A673 (cell line): ENCODE measurements at regions not wholly inside any gene's neighbourhood (a gene's known extent, or its start where the extent isn't known, plus 50 kb on each side); places are given as distances from the start of the nearest gene placed in this dataset.

Source experiments
- BruUV-seq: library from RNA; stranded (reverse); fragments of 400-500 nt; replicated peaks from 2 replicates; lab custom pipeline; 2021; lab: Mats Ljungman, UMichigan
- CTCF ChIA-PET: fragments of 300-600 bp; sonication (Branson Sonifier 250); formaldehyde crosslinking; loops from one replicate; lab custom pipeline; 2022; ENCODE audit warnings: antibody characterized with exemption; lab: Charles Lee
- POLR2A ChIA-PET: fragments of 300-600 bp; sonication (Branson Sonifier 250); formaldehyde crosslinking; loops from one replicate; lab custom pipeline; 2022; ENCODE audit warnings: antibody characterized with exemption; ENCODE audit not compliant: low non-redundant PET; lab: Charles Lee
- DNase-seq: peaks from one replicate; pipeline ENCODE4 v3.0.0-alpha.2; 2015; ENCODE audit warnings: low spot score
- H3K27ac ChIP-seq: fragments of 200-600 bp; sonication (generic); 2 replicates; pipeline ENCODE4 v1.5.1; 2016; ENCODE audit warnings: mixed run types, low read depth, mild to moderate bottlenecking, mixed read lengths, antibody characterized with exemption, low read length; ENCODE audit not compliant: poor library complexity, severe bottlenecking
- H3K27me3 ChIP-seq: fragments of 200-600 bp; sonication (generic); replicated peaks from 2 replicates; pipeline ENCODE4 v1.6.1; 2017; ENCODE audit warnings: mixed run types, low read depth, mild to moderate bottlenecking, mixed read lengths, antibody characterized with exemption, low read length; ENCODE audit not compliant: insufficient read depth, poor library complexity
- H3K36me3 ChIP-seq: fragments of 200-600 bp; sonication (generic); 2 replicates; pipeline ENCODE4 v1.6.1; 2016; ENCODE audit warnings: mixed run types, mild to moderate bottlenecking, mixed read lengths, antibody characterized with exemption, low read length; ENCODE audit not compliant: insufficient read depth, poor library complexity, severe bottlenecking
- H3K4me1 ChIP-seq: fragments of 200-600 bp; sonication (generic); 2 replicates; pipeline ENCODE4 v1.6.1; 2017; ENCODE audit warnings: mixed run types, mild to moderate bottlenecking, mixed read lengths, antibody characterized with exemption, low read length; ENCODE audit not compliant: insufficient read depth, poor library complexity, severe bottlenecking
- H3K4me3 ChIP-seq: fragments of 200-600 bp; sonication (generic); 2 replicates; pipeline ENCODE4 v1.5.1; 2016; ENCODE audit warnings: low read depth, mixed run types, mild to moderate bottlenecking, mixed read lengths, low read length; ENCODE audit not compliant: poor library complexity, severe bottlenecking
- H3K9me3 ChIP-seq: fragments of 200-600 bp; sonication (generic); 2 replicates; pipeline ENCODE4 v1.6.1; 2016; ENCODE audit warnings: mixed run types, low read depth, mild to moderate bottlenecking, mixed read lengths, antibody characterized with exemption, low read length; ENCODE audit not compliant: poor library complexity, severe bottlenecking
- EZH2 ChIP-seq: fragments of 200-600 bp; sonication (generic); IDR thresholded peaks from 2 replicates; pipeline ENCODE4 v1.6.1; 2017; ENCODE audit warnings: borderline replicate concordance, low read depth, mild to moderate bottlenecking, mixed read lengths, antibody characterized with exemption, low read length; ENCODE audit not compliant: poor library complexity, severe bottlenecking
- intact Hi-C: fragments of 100-400 bp; cut with micrococcal nuclease; formaldehyde crosslinking; loops from one replicate; pipeline ENCODE4 v1.10.0; 2022; ENCODE audit not compliant: unreplicated experiment
- TF ChIP-seq, protein P1 (sequence below): fragments of 300-800, 200-600 bp; sonication (generic); conservative IDR thresholded peaks from 2 replicates; pipeline ENCODE4 v1.5.1; 2017; ENCODE audit warnings: low read depth, mild to moderate bottlenecking, antibody characterized with exemption, low read length, moderate library complexity, mixed read lengths

DNA sequence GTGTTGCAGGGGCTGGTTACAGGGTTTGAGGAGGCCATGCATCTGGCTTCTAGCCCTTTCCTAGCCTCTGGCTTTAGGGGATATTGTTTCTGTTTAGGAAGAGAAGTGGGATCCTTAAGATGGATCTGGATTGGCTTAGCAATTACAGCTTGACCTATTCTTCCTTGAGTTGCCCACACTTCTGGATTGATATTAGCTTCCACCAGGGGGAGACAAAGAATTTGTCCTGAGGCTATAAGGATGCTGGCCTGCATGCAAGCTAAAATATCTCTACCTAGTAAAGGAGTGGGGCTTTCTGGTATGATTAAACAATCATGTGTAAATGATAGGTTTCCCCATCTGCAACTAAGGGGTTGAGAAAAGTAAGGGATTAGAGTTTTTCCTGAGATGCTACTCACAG lies 117.2 kb downstream of the TEX13C start:
- H3K4me3 ChIP-seq, result no peak overlapping the region
- DNase-seq, result peak; percentile 50
- no peaks in the 10 kb centered on the region for H3K36me3 ChIP-seq
- H3K4me1 ChIP-seq, result no peaks in the 10 kb centered on the region
- no peaks in the 10 kb centered on the region for H3K27me3 ChIP-seq
- no TSS peak for BruUV-seq
- ChIA-PET POLR2A (no interaction called here), CTCF (no interaction called here)
- H3K27ac ChIP-seq, result no peak overlapping the region
- no peaks in the 10 kb centered on the region for H3K9me3 ChIP-seq
- TF ChIP-seq, protein P1, sequence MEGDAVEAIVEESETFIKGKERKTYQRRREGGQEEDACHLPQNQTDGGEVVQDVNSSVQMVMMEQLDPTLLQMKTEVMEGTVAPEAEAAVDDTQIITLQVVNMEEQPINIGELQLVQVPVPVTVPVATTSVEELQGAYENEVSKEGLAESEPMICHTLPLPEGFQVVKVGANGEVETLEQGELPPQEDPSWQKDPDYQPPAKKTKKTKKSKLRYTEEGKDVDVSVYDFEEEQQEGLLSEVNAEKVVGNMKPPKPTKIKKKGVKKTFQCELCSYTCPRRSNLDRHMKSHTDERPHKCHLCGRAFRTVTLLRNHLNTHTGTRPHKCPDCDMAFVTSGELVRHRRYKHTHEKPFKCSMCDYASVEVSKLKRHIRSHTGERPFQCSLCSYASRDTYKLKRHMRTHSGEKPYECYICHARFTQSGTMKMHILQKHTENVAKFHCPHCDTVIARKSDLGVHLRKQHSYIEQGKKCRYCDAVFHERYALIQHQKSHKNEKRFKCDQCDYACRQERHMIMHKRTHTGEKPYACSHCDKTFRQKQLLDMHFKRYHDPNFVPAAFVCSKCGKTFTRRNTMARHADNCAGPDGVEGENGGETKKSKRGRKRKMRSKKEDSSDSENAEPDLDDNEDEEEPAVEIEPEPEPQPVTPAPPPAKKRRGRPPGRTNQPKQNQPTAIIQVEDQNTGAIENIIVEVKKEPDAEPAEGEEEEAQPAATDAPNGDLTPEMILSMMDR, result peak; percentile 65
- no peak for TF ChIP-seq EZH2
- intact Hi-C loops, result no loop called here

DNA sequence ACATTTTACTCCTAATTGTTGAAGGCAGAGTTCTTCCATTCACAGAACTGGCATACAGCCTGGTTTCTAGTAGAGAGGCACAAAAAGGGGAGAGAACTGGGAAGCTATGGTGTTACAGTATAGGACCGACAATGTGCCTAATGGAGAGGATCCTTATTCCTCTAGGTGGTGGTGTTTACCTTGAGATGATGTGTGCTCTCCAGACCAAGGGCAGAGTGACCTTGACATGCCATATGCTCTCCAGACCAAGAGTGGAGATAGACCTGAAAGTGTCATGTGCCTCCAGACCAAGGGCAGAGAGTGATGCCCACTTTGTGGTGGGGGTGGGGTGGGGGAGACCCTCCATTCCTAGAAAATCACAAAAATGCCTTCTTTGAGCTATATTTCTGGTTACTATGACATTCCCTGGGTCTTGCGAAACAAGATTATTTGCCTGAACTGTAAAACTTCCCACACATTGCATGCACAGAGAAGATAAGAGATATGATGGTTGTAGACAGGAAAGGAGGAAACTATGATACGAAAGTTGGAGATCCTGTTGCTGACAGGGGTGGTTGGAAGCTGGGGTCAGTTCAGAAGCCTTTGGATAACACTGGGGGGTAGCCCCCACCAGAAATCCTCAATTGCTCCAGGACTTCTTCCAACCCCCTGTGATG lies 119.7 kb downstream of the TEX13C start:
- Histone ChIP-seq H3K27ac (no peak overlapping the region), H3K36me3 (no peaks in the 10 kb centered on the region), H3K4me3 (no peak overlapping the region), H3K4me1 (no peaks in the 10 kb centered on the region), H3K9me3 (no peaks in the 10 kb centered on the region), H3K27me3 (no peaks in the 10 kb centered on the region)
- TF ChIP-seq, protein P1, result no peak
- no peak for TF ChIP-seq EZH2
- DNase-seq, result no peak
- ChIA-PET CTCF (no interaction called here), POLR2A (no interaction called here)
- no TSS peak for BruUV-seq
- intact Hi-C loops, result no loop called here

DNA sequence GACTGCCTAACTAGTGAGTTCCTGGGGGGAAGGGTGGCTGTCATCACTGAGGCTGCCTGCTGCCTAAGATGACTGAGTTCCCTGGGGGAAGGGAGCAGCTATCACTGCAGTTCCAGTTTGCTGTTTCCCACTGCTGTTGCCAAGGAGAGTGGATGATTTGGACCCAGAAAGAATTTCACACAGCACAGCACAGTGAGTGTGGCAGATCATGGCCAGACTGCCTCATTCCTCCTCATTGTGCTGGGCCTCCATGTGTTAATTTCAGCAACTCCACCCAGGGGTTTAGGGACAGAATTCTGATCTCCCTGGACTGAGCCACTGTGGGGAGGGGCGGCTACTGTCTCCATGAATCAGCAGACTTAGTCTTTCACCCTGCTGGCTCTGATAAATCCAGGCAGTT lies 125.0 kb downstream of the TEX13C start:
- no peaks in the 10 kb centered on the region for H3K27me3 ChIP-seq
- no peaks in the 10 kb centered on the region for H3K4me1 ChIP-seq
- POLR2A ChIA-PET, result no interaction called here
- H3K27ac ChIP-seq, result no peak overlapping the region
- H3K4me3 ChIP-seq, result no peak overlapping the region
- no TSS peak for BruUV-seq
- TF ChIP-seq EZH2, result no peak
- TF ChIP-seq, protein P1, result no peak
- intact Hi-C loops, result no loop called here
- H3K36me3 ChIP-seq, result no peaks in the 10 kb centered on the region
- H3K9me3 ChIP-seq, result no peaks in the 10 kb centered on the region
- DNase-seq, result no peak
- CTCF ChIA-PET, result no interaction called here
